BE2C (cell line): ENCODE measurements at regions not wholly inside any gene's neighbourhood (a gene's known extent, or its start where the extent isn't known, plus 50 kb on each side); places are given as distances from the start of the nearest gene placed in this dataset.

ENCODE experiments used
- DNase-seq: peaks from one replicate; pipeline ENCODE4 v3.0.0-alpha.2; 2020
- H3K27me3 ChIP-seq: fragments of 250-450 bp; sonication (Bioruptor Pico); 2 replicates; pipeline ENCODE4 v1.5.1; 2020; ENCODE audit warnings: mild to moderate bottlenecking
- H3K36me3 ChIP-seq: fragments of 250-450 bp; sonication (Bioruptor Pico); 2 replicates; pipeline ENCODE4 v1.5.1; 2020; ENCODE audit warnings: mild to moderate bottlenecking
- H3K4me1 ChIP-seq: fragments of 250-450 bp; sonication (Bioruptor Pico); 2 replicates; pipeline ENCODE4 v1.5.1; 2020
- H3K4me3 ChIP-seq: 2 replicates; pipeline ENCODE4 v1.5.1; 2011; ENCODE audit warnings: low read depth, low read length
- H3K9me3 ChIP-seq: fragments of 250-450 bp; sonication (Bioruptor Pico); 2 replicates; pipeline ENCODE4 v1.5.1; 2020
- TF ChIP-seq, protein P1 (sequence below): IDR thresholded peaks from 2 replicates; pipeline ENCODE4 v1.5.1; 2012; ENCODE audit warnings: mild to moderate bottlenecking, low read depth, low read length

DNA sequence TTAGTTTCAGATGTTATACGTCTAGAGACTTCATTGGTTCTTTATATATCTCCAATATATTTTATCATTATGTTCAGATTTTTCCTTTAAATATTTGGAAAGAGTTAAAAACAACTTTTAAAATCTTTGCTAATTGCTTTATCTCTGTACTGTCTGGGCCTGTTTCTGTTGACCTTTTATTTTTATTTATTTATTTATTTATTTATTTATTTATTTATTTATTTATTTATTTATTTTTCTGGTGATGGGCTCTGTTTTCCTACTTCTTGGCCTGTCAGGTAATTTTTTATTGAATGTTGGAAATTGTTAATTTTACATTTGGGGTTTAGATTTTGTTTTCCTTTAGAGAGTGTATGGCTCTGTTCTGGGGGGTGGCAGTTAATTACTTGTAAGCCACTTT is 279.7 kb upstream of the KAZN start:
- no peak for DNase-seq
- no peaks in the 10 kb centered on the region for H3K4me1 ChIP-seq
- H3K36me3 ChIP-seq = no peaks in the 10 kb centered on the region
- no peaks in the 10 kb centered on the region for H3K27me3 ChIP-seq
- H3K9me3 ChIP-seq = no peaks in the 10 kb centered on the region
- no peak overlapping the region for H3K4me3 ChIP-seq
- TF ChIP-seq, protein P1, sequence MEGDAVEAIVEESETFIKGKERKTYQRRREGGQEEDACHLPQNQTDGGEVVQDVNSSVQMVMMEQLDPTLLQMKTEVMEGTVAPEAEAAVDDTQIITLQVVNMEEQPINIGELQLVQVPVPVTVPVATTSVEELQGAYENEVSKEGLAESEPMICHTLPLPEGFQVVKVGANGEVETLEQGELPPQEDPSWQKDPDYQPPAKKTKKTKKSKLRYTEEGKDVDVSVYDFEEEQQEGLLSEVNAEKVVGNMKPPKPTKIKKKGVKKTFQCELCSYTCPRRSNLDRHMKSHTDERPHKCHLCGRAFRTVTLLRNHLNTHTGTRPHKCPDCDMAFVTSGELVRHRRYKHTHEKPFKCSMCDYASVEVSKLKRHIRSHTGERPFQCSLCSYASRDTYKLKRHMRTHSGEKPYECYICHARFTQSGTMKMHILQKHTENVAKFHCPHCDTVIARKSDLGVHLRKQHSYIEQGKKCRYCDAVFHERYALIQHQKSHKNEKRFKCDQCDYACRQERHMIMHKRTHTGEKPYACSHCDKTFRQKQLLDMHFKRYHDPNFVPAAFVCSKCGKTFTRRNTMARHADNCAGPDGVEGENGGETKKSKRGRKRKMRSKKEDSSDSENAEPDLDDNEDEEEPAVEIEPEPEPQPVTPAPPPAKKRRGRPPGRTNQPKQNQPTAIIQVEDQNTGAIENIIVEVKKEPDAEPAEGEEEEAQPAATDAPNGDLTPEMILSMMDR = no peak

DNA sequence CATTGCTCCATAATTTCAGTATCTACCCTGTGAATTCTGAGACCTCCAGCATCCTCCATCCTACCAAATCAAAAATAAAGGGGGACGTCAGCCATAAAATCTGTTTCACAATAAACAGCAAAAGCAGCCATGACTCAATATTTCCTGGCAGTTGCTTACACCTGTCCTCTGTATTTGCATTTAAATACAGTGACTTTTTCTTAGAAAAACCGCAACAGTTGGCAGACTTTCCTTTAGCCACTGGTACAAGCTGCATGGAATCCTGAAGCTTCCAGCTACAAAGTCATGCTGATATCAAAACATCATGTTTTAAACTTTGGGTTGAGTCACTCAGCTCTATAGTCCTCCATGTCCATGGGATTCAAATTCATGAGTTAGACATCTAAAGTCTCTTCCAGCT is 278.0 kb upstream of the KAZN start:
- no peak overlapping the region for H3K4me3 ChIP-seq
- H3K36me3 ChIP-seq = no peaks in the 10 kb centered on the region
- no peaks in the 10 kb centered on the region for H3K27me3 ChIP-seq
- TF ChIP-seq, protein P1 = no peak
- H3K9me3 ChIP-seq = no peaks in the 10 kb centered on the region
- DNase-seq = no peak
- no peaks in the 10 kb centered on the region for H3K4me1 ChIP-seq

DNA sequence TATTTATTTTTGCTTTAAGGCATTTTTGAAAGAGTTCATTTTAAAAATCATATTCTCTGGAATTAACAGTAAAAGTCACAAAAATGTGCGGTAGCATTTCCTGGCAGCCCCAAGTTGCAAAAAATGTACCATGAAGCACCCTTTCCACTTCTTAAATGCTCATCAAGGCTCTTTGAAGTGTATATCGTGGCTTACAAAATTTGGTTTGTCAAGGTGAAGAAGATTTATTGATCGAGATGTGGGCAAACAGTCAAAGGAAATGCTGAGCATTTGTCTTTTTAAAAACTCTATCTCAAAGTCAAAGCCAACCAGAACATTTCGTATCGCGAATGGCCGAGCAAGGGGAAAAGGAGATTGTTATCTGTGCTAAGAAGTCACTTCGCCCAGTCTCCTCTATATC is 277.5 kb upstream of the KAZN start:
- no peaks in the 10 kb centered on the region for H3K4me1 ChIP-seq
- no peaks in the 10 kb centered on the region for H3K36me3 ChIP-seq
- no peak for DNase-seq
- H3K27me3 ChIP-seq = no peaks in the 10 kb centered on the region
- no peaks in the 10 kb centered on the region for H3K9me3 ChIP-seq
- TF ChIP-seq, protein P1 = no peak
- H3K4me3 ChIP-seq = no peak overlapping the region

DNA sequence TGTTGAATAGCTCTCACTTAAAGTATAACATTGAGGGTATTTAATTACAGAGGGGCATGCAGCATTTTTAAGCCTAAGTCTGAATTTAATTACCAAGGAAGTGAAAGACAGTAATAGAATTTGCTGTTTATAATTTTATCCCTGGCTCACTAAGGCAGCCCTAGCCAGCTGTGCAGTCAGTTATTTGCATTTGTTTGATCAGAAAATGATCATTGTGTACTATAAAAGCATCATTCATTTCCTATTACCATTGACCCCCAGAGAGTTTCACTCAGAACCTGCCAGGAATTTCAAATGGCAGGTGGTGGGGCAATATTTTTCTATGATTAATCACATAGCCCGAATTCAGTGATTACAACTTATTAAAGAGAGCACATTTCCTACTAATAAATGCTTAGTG is 277.1 kb upstream of the KAZN start:
- H3K9me3 ChIP-seq = no peaks in the 10 kb centered on the region
- H3K27me3 ChIP-seq = no peaks in the 10 kb centered on the region
- H3K4me3 ChIP-seq = no peak overlapping the region
- H3K36me3 ChIP-seq = no peaks in the 10 kb centered on the region
- no peak for DNase-seq
- no peaks in the 10 kb centered on the region for H3K4me1 ChIP-seq
- TF ChIP-seq, protein P1 = no peak

DNA sequence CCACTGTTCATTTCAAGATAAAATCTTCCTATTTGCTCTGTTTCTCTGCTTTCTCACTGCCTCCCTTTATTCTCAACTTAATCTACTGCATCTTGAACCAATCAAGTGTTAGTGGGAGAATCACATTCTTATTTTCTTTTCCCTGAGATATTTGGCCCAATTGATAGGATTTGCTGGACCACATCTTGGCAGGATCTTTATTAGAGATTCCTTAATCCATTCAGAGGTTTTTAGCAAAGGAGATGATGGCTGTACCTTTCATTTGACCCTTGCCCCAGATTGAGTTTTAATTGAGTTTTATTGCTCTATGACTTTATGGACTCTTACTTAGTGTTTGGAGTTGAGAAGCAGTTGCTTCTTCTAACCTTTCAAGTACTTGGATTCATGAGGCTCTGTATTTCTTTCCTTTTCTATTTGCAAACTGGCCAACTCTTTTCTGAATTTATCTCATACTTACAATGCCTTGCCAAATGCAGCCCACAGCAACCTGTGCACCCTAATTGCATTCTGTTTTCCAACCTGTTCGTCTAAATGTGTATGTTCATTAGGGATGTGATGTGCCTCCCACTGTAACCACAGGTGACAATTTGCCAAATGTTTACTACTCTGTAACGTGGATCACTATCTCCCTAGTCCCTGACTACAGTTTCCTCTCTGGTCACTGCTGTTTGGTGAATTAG is 274.8 kb upstream of the KAZN start:
- TF ChIP-seq, protein P1 = no peak
- Histone ChIP-seq H3K4me3 (no peak overlapping the region), H3K36me3 (no peaks in the 10 kb centered on the region), H3K9me3 (no peaks in the 10 kb centered on the region), H3K27me3 (no peaks in the 10 kb centered on the region), H3K4me1 (no peaks in the 10 kb centered on the region)
- DNase-seq = no peak

DNA sequence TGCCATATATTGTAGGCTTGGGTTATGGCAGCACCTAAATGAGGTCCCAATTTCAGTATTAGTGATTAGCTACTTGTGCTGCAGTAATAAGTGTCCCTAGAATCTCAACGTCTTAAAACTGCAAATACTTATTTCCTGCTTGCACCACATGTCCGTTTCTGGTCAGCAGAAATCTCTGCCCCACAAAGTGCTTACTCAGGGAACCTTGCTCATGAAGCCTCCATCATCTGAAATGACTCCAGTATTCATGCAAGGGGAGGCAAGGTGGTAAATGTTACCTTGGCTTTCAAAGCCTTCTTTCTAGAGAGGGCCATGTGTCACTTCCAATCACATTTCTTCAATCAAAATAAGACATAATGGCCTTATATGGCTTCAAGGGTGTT is 274.2 kb upstream of the KAZN start:
- TF ChIP-seq, protein P1 = no peak
- H3K9me3 ChIP-seq = no peaks in the 10 kb centered on the region
- no peak for DNase-seq
- no peaks in the 10 kb centered on the region for H3K27me3 ChIP-seq
- H3K4me3 ChIP-seq = no peak overlapping the region
- H3K36me3 ChIP-seq = no peaks in the 10 kb centered on the region
- H3K4me1 ChIP-seq = no peaks in the 10 kb centered on the region
